22Rv1 (cell line): ENCODE measurements at regions not wholly inside any gene's neighbourhood (a gene's known extent, or its start where the extent isn't known, plus 50 kb on each side); places are given as distances from the start of the nearest gene placed in this dataset.

Experiments
- CTCF ChIP-seq: fragments of 450-650 bp; IDR thresholded peaks from 2 replicates; pipeline ENCODE4 v1.5.1; 2017; ENCODE audit warnings: mild to moderate bottlenecking
- ZFX ChIP-seq: fragments of 450-650 bp; IDR thresholded peaks from 2 replicates; pipeline ENCODE4 v1.6.1; 2017; ENCODE audit warnings: antibody characterized with exemption, borderline replicate concordance

DNA sequence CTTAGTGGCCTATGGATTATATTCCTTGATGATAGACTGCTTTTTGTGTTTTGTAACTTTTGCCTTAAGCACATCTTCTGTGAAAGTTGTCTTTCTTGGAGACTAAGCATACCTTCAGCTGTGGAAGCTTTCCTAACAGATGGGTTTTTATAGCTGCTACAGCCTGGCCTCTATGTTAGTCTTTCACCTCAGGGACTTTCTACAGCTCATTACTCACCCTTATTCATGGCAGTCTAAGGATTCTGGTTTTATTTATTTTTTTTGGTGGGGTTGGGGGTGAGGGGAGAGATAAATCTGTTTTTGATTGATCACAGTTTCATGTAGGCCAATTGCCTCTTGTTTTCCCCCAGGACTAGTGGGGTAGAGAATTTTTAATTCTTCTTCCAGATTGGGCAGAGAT is 219.9 kb downstream of the DKK1 start:
- TF ChIP-seq CTCF: no peak
- TF ChIP-seq ZFX: no peak
